Right atrium auricular region (tissue), 2 donors: ENCODE measurements at regions not wholly inside any gene's neighbourhood (a gene's known extent, or its start where the extent isn't known, plus 50 kb on each side); places are given as distances from the start of the nearest gene placed in this dataset.

Source experiments
- DNase-seq: peaks from one replicate; pipeline ENCODE4 v3.0.0-alpha.2; 2019; ENCODE audit warnings: low spot score
- H3K27ac ChIP-seq, 2 donors: fragments of 200-600 bp; sonication (generic); 1 replicate in 1 of 2; 2 replicates in 1 of 2; pipeline ENCODE4 v1.5.1; 2016 to 2019
- H3K27me3 ChIP-seq, 2 donors: fragments of 200-600 bp; sonication (generic); one replicate each; pipeline versions ENCODE4 v1.5.1 to v1.6.0; 2017 to 2019
- H3K36me3 ChIP-seq: fragments of 200-600 bp; sonication (generic); one replicate; pipeline ENCODE4 v1.5.1; 2016
- H3K4me1 ChIP-seq, 2 donors: fragments of 200-600 bp; sonication (generic); one replicate each; pipeline versions ENCODE4 v1.5.1 to v1.6.0; 2017 to 2019
- H3K4me3 ChIP-seq, 2 donors: fragments of 200-600 bp; sonication (generic); 1 replicate in 1 of 2; 2 replicates in 1 of 2; pipeline ENCODE4 v1.5.1; 2017 to 2019; ENCODE audit warnings: mild to moderate bottlenecking in 1 of 2, moderate library complexity in 1 of 2
- H3K9me3 ChIP-seq, 2 donors: fragments of 200-600 bp; sonication (generic); one replicate each; pipeline ENCODE4 v1.5.1; 2019
- CTCF ChIP-seq, 2 donors: fragments of 200-600 bp; sonication (generic); IDR thresholded peaks; one replicate each; pipeline ENCODE4 v1.5.1; 2019; ENCODE audit warnings: antibody characterized with exemption in 2 of 2

GRCh38 chr20:46826343-46826984, 68.2 kb upstream of the EYA2 start:
- Histone ChIP-seq H3K4me3 (no peak overlapping the region), H3K27me3 (no peaks in the 10 kb centered on the region), H3K36me3 (no peaks in the 10 kb centered on the region), H3K4me1 (peaks cover 0 to 3% of the 10 kb centered on the region in 2 donors), H3K9me3 (peaks cover 0 to 14% of the 10 kb centered on the region in 2 donors), H3K27ac (no peak overlapping the region)
- no peak for TF ChIP-seq CTCF (IDR thresholded peaks at IDR 0.05)
- DNase-seq: no peak

- no peak for TF ChIP-seq CTCF (IDR thresholded peaks at IDR 0.05)
- H3K4me1 ChIP-seq: peaks cover 0 to 3% of the 10 kb centered on the region in 2 donors
- H3K36me3 ChIP-seq: no peaks in the 10 kb centered on the region
- no peaks in the 10 kb centered on the region for H3K27me3 ChIP-seq
- H3K4me3 ChIP-seq: no peak overlapping the region
- peaks cover 0 to 14% of the 10 kb centered on the region in 2 donors for H3K9me3 ChIP-seq
- H3K27ac ChIP-seq: no peak overlapping the region
- no peak for DNase-seq
These were observed 66.8 kb upstream of the EYA2 start for GRCh38 chr20:46827718-46828458.

- H3K9me3 ChIP-seq: peaks cover 0 to 14% of the 10 kb centered on the region in 2 donors
- H3K27me3 ChIP-seq: no peaks in the 10 kb centered on the region
- H3K36me3 ChIP-seq: no peaks in the 10 kb centered on the region
- TF ChIP-seq CTCF (IDR thresholded peaks at IDR 0.05): no peak
- H3K4me3 ChIP-seq: no peak overlapping the region
- DNase-seq: no peak
- peaks cover 0 to 3% of the 10 kb centered on the region in 2 donors for H3K4me1 ChIP-seq
- H3K27ac ChIP-seq: no peak overlapping the region
These were observed 66.2 kb upstream of the EYA2 start for GRCh38 chr20:46828471-46828870.

GRCh38 chr20:46830886-46831632, 63.6 kb upstream of the EYA2 start:
- DNase-seq: no peak
- Histone ChIP-seq H3K36me3 (no peaks in the 10 kb centered on the region), H3K9me3 (no peaks in the 10 kb centered on the region), H3K27ac (no peak overlapping the region), H3K4me3 (no peak overlapping the region), H3K27me3 (no peaks in the 10 kb centered on the region), H3K4me1 (no peaks in the 10 kb centered on the region)
- TF ChIP-seq CTCF (IDR thresholded peaks at IDR 0.05): no peak

GRCh38 chr20:46831633-46832011, 63.0 kb upstream of the EYA2 start:
- no peaks in the 10 kb centered on the region for H3K36me3 ChIP-seq
- no peak overlapping the region for H3K27ac ChIP-seq
- H3K4me1 ChIP-seq: no peaks in the 10 kb centered on the region
- no peak for DNase-seq
- TF ChIP-seq CTCF (IDR thresholded peaks at IDR 0.05): no peak
- H3K27me3 ChIP-seq: no peaks in the 10 kb centered on the region
- no peaks in the 10 kb centered on the region for H3K9me3 ChIP-seq
- H3K4me3 ChIP-seq: no peak overlapping the region
